Osteoblast (primary cell): ENCODE measurements at regions not wholly inside any gene's neighbourhood (a gene's known extent, or its start where the extent isn't known, plus 50 kb on each side); places are given as distances from the start of the nearest gene placed in this dataset.

Experiments used
- DNase-seq: peaks from one replicate; pipeline ENCODE4 v3.0.0; 2011; ENCODE audit warnings: low spot score, mixed read lengths; ENCODE audit not compliant: insufficient read length; ENCODE audit errors: missing footprints
- H2AFZ ChIP-seq: 2 replicates; pipeline ENCODE4 v1.6.0; 2011; ENCODE audit warnings: mild to moderate bottlenecking, low read length
- H3K27ac ChIP-seq: 2 replicates; pipeline ENCODE4 v1.5.1; 2011; ENCODE audit warnings: mild to moderate bottlenecking, low read depth, low read length, moderate library complexity
- H3K27me3 ChIP-seq: 2 replicates; pipeline ENCODE4 v1.6.0; 2012; ENCODE audit warnings: mild to moderate bottlenecking, control low read depth, inconsistent platforms, low read length, moderate library complexity; ENCODE audit not compliant: insufficient read depth
- H3K36me3 ChIP-seq: 2 replicates; pipeline ENCODE4 v1.5.1; 2011; ENCODE audit warnings: mild to moderate bottlenecking, low read length, control low read depth, moderate library complexity; ENCODE audit not compliant: insufficient read depth
- H3K4me1 ChIP-seq: 2 replicates; pipeline ENCODE4 v1.5.1; 2011; ENCODE audit warnings: mild to moderate bottlenecking, low read length, control low read depth, moderate library complexity; ENCODE audit not compliant: insufficient read depth
- H3K4me2 ChIP-seq: 2 replicates; pipeline ENCODE4 v1.6.0; 2011; ENCODE audit warnings: mild to moderate bottlenecking, low read length; ENCODE audit not compliant: insufficient read depth
- H3K4me3 ChIP-seq: fragments of 200-600 bp; sonication (generic); 3 replicates; pipeline ENCODE4 v1.5.1; 2012; ENCODE audit warnings: mild to moderate bottlenecking, low read length, inconsistent platforms; ENCODE audit not compliant: insufficient read depth
- H3K79me2 ChIP-seq: 2 replicates; pipeline ENCODE4 v1.6.0; 2012; ENCODE audit warnings: mild to moderate bottlenecking, low read length, control low read depth, inconsistent platforms; ENCODE audit not compliant: insufficient read depth
- H3K9me3 ChIP-seq: 2 replicates; pipeline ENCODE4 v1.5.1; 2011; ENCODE audit warnings: low read depth, low read length, control low read depth
- H4K20me1 ChIP-seq: 2 replicates; pipeline ENCODE4 v1.6.0; 2012; ENCODE audit warnings: mild to moderate bottlenecking, low read length, control low read depth; ENCODE audit not compliant: insufficient read depth
- CTCF ChIP-seq: IDR thresholded peaks from 2 replicates; pipeline ENCODE4 v1.5.1; 2011; ENCODE audit warnings: mild to moderate bottlenecking, low read depth, low read length, moderate library complexity; ENCODE audit errors: extremely low read depth

DNA sequence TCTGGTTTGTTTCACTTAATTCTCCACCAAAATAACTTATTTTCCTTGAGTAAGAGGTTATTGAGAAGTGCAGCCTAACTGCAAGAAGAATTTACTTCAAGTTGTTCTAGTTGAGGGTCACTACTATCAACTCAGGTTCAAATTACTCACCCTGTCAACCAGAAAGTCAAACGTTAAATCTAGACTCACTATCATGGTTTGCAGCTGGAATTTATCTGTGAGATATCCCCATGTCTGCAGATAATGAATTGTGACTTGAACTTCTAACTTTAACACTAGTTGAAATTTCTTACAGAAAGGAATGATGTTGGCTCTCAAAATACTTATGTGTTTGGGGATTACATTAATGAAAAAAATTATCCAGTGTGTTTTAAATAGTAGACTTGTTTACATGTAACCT, 1145.7 kb upstream of the NXPH2 start:
- Histone ChIP-seq H3K4me3 (no peak overlapping the region), H3K27me3 (no peaks in the 10 kb centered on the region), H3K4me2 (no peak overlapping the region), H4K20me1 (no peaks in the 10 kb centered on the region), H3K79me2 (no peaks in the 10 kb centered on the region), H3K36me3 (no peaks in the 10 kb centered on the region), H3K27ac (no peak overlapping the region), H2AFZ (no peak overlapping the region), H3K9me3 (no peaks in the 10 kb centered on the region), H3K4me1 (no peaks in the 10 kb centered on the region)
- DNase-seq = no peak
- no peak for TF ChIP-seq CTCF

DNA sequence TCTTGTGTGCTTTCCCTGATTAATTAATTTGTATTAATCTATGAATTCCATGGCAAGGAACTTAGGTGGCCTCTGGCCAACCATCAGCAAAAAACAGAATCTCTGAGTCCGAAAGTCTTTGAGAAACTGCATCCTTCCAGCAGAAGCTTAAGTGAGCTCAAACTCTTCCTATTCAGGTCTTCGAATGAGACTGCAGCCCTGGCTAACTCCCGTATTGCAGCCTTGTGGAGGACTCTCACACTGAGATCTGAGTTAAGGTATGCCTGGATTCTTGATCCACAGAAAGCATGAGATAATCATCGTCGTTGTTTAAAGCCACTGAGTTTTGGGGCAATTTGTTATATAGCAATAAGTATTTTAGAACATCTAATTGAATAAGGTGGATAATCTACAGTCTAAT, 1143.9 kb upstream of the NXPH2 start:
- H3K9me3 ChIP-seq = no peaks in the 10 kb centered on the region
- no peak overlapping the region for H3K27ac ChIP-seq
- no peaks in the 10 kb centered on the region for H3K4me1 ChIP-seq
- H3K36me3 ChIP-seq = no peaks in the 10 kb centered on the region
- no peaks in the 10 kb centered on the region for H3K79me2 ChIP-seq
- no peak for TF ChIP-seq CTCF
- no peaks in the 10 kb centered on the region for H4K20me1 ChIP-seq
- DNase-seq = no peak
- no peaks in the 10 kb centered on the region for H3K27me3 ChIP-seq
- no peak overlapping the region for H3K4me3 ChIP-seq
- H2AFZ ChIP-seq = no peak overlapping the region
- no peak overlapping the region for H3K4me2 ChIP-seq

GRCh38 chr2:139918982-139919381, 1138.8 kb upstream of the NXPH2 start:
- H3K79me2 ChIP-seq = no peaks in the 10 kb centered on the region
- no peak for TF ChIP-seq CTCF
- H3K4me1 ChIP-seq = no peaks in the 10 kb centered on the region
- H4K20me1 ChIP-seq = no peaks in the 10 kb centered on the region
- H2AFZ ChIP-seq = no peak overlapping the region
- no peaks in the 10 kb centered on the region for H3K27me3 ChIP-seq
- no peaks in the 10 kb centered on the region for H3K36me3 ChIP-seq
- H3K9me3 ChIP-seq = no peaks in the 10 kb centered on the region
- DNase-seq = no peak
- no peak overlapping the region for H3K27ac ChIP-seq
- no peak overlapping the region for H3K4me2 ChIP-seq
- H3K4me3 ChIP-seq = no peak overlapping the region

GRCh38 chr2:139917690-139918384, 1137.6 kb upstream of the NXPH2 start:
- H3K27ac ChIP-seq = no peak overlapping the region
- H3K27me3 ChIP-seq = no peaks in the 10 kb centered on the region
- H3K36me3 ChIP-seq = no peaks in the 10 kb centered on the region
- no peak overlapping the region for H3K4me3 ChIP-seq
- H3K79me2 ChIP-seq = no peaks in the 10 kb centered on the region
- no peak overlapping the region for H3K4me2 ChIP-seq
- no peak for TF ChIP-seq CTCF
- H2AFZ ChIP-seq = no peak overlapping the region
- H3K9me3 ChIP-seq = no peaks in the 10 kb centered on the region
- no peaks in the 10 kb centered on the region for H4K20me1 ChIP-seq
- no peaks in the 10 kb centered on the region for H3K4me1 ChIP-seq
- DNase-seq = no peak
